Tongue (tissue), 1 donor: ENCODE measurements at regions not wholly inside any gene's neighbourhood (a gene's known extent, or its start where the extent isn't known, plus 50 kb on each side); places are given as distances from the start of the nearest gene placed in this dataset.
A peak's percentile ranks its signal among the peaks of the same experiment; 100 is the strongest.
"Not testable (repeated sequence)": the region's sequence is repeated elsewhere in the genome, so short reads cannot be mapped to it uniquely, and the experiment has no call there.

Source experiments
- DNase-seq: peaks from one replicate; pipeline ENCODE4 v3.0.0-alpha.2; 2015

- DNase-seq = no peak
These were observed 379.8 kb downstream of the ZNF674 start for GRCh38 chrX:46165411-46165810.

DNA sequence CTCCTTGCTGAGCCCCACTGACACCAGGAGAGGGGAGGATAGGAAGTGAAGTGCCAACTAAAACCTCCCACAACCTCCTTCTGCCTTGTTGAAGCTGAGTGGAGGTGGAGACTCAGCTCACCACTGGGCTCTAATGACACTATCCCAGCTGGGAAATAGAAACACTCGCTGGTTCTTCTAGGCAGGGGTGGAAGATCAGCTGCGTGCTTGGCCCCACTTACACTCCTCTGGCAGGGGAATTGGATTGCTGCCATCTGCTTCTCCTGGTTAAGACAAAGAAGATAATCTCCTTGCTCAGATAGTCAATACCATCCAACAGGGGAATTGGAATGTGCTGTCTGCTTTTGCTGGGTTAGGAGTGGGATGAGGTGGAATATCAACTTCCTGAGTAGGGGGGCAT, 392.5 kb downstream of the ZNF674 start:
- peak; percentile 1 for DNase-seq

DNA sequence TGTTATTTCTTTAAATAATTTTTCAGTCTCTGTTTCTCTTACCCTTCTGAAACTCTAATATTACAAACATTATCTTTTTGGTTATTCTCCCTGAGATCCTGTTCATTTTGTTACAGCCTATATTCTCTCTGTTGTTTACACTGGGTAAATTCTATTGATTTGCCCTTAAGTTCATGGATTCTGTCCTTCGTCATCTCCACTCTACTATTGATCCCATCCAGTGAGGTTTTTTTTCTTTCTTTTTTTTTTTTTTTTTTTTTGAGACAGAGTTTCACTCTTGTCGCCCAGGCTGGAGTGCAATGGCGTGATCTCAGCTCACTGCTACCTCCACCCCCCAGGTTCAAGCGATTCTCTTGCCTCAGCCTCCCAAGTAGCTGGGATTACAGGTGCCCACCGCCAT, 393.9 kb downstream of the ZNF674 start:
- not testable (repeated sequence) for DNase-seq

GRCh38 chrX:46144566-46144965, 400.7 kb downstream of the ZNF674 start:
- no peak for DNase-seq

GRCh38 chrX:46140272-46140671, 404.9 kb downstream of the ZNF674 start:
- no peak for DNase-seq

- peak; percentile 2 for DNase-seq
These were observed 415.0 kb downstream of the ZNF674 start for GRCh38 chrX:46130247-46130646.

DNA sequence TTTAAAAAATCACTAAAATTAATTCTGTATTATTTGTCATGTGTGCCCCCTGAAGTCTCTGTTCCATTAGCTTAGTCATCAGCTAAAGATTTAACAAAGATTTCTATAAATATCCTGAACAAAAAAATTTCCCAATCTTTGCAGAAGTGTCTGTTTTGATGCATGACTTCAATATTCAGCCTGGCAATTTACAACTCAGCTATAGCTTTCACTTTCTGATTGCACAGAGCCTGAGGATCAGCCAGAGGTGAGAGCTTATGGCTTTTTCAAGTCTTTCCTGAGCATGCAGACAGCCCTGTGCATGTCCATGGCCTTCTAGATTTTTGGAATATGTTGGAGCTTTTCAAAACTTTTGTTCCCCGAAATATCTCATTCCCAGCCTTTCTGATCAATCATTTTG, 420.1 kb downstream of the ZNF674 start:
- no peak for DNase-seq

- peak; percentile 0 for DNase-seq
These were observed 428.0 kb downstream of the ZNF674 start for GRCh38 chrX:46117234-46117633.

GRCh38 chrX:46087310-46087709, 457.9 kb downstream of the ZNF674 start:
- DNase-seq = not testable (repeated sequence)

DNA sequence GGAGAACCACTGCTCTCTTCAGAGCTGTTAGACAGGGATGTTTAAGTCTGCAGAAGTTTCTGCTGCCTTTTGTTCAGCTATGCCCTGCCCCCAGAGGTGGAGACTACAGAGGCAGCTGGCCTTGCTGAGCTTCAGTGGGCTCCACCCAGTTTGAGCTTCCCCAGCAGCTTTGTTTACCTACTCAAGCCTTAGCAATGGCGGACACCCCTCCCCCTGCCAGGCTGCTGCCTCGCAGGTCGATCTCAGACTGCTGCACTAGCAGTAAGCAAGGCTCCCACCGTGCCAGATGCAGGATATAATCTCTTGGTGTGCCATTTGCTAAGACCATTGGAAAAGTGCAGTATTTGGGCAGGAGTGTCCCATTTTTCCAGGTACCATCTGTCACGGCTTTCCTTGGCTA, 465.1 kb downstream of the ZNF674 start:
- not testable (repeated sequence) for DNase-seq

GRCh38 chrX:46072791-46073190, 472.4 kb downstream of the ZNF674 start:
- no peak for DNase-seq

- DNase-seq = no peak
These were observed 472.8 kb downstream of the ZNF674 start for GRCh38 chrX:46072372-46072771.

GRCh38 chrX:46070421-46070820, 474.8 kb downstream of the ZNF674 start:
- no peak for DNase-seq

DNA sequence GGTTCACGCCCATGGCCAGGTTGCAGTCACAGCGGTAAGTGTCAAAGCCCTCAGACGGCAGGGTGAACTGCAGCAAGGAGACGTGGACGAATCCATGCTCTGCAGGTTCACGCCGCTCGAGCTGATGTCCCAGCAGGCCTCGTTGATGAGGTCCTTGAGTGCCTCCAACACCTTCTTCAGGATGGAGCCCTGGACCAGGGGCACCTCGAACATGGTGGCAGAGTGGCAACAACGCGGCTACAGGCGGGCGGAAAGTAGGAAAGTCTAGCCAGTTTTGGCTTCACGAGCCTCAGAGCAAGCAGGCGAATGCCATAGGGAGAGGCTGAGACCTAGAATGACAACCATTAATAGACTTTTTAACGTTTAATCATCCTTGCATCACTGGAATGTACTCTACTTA, 485.9 kb downstream of the ZNF674 start:
- no peak for DNase-seq

- DNase-seq = no peak
These were observed 500.7 kb downstream of the ZNF674 start for GRCh38 chrX:46044486-46044885.

- no peak for DNase-seq
These were observed 505.2 kb downstream of the ZNF674 start for GRCh38 chrX:46040001-46040400.

- no peak for DNase-seq
These were observed 505.7 kb downstream of the ZNF674 start for GRCh38 chrX:46039526-46039925.

- DNase-seq = no peak
These were observed 508.7 kb downstream of the ZNF674 start for GRCh38 chrX:46036508-46036907.

DNA sequence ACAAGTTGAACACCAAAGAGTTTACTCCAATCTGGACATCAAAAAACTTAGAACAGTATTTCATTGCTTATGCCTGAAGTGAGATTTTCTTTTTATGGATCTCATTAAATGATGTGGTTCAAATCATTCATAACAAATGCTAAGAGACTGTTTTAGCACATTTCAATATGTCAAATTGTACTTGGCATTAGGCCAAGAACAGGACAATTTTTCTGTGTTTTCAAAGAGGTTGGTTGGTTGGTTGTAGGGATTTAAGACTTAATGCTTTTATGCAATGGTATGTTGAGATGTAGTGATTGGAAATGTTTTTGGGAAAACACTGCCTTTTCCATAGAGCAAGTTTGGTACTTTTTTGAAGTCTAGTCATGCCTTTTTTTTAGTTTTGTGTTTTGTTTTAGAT, 510.4 kb downstream of the ZNF674 start:
- DNase-seq = no peak

DNA sequence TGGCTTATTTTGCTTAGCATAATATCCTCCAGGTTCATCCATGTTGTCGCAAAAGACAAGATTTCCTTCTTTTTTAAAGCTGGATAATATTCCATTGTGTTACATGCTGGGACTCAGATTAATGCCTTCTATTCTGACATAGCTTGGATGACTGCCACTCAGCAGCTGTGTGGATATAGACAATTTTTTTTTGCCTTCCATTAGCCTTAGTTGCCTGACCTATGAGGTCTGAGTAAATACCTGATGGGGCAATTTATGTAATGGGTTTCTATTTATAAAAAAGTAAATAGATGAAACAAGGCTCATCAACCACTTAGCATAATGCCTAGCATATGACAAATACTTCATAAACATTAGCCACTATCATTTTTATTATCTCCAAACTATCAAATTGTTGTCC, 515.4 kb downstream of the ZNF674 start:
- DNase-seq = no peak

GRCh38 chrX:46016296-46016695, 528.9 kb downstream of the ZNF674 start:
- no peak for DNase-seq

DNA sequence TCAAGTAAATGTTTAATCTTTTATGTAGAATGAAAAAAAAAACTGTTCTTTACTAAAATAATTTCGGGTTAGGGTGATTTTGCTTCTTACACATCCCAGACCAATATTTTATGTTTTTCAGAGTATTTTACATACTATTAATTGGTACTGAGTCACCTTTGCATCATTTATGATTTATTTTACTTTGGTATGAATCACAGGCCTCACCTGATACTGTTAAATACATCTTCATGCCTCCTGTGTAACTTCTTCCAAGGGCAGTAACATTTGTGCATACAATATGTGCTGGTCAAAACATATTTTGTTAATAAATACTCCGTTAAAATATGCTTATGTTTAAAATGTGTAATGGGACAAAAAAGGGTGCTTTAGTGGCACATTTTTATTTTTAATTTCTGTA, 529.6 kb downstream of the ZNF674 start:
- no peak for DNase-seq

DNA sequence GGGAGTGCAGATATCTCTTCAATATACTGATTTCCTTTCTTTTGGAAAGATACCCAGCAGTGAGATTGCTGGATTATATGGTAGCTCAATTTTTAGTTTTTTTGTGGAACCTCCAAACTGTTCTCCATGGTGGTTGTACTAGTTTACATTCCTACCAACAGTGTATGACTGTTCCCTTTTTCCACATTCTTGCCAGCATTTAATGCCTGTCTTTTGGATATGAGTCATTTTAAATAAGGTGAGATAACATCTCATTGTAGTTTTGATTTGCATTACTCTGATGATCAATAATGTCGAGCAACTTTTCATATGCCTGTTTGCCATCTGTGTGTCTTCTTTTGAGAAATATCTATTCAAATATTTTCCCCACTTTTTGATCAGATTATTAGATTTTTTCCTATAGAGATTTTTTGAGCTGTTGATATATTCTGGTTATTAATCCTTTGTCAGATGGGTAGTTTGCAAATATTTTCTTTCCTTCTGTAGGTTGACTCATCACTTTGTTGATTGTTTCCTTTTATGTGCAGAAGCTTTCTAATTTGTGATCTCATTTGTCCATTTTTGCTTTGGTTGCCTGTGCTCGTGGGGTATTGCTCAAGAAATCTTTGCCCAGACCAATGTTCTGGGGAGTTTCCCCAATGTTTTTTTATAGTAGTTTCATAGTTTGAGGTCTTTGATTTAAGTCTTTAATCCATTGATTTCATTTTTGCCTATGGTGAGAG, 552.7 kb downstream of the ZNF674 start:
- no peak for DNase-seq

DNA sequence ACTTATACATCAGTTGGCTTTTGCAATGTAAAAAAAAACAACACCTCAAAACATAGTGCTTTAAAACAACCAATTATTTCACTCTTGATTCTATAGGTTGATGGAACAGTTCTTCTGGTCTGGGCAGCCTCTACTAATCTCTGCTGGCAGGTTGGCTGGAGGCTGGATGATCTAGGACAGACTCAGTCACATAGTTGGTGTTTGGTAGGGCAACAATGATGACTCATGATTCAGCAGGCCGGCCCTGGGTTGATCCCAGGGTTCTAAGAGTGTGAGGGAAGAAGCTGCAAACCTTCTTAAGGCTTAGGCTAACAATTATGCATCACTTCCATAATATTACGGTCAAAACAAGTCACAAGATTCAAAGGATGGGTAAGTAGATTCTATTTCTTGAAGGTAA, 558.2 kb downstream of the ZNF674 start:
- DNase-seq = no peak

GRCh38 chrX:45986081-45986480, 559.1 kb downstream of the ZNF674 start:
- no peak for DNase-seq
